Heart right ventricle (tissue), 16 donors: ENCODE measurements at regions not wholly inside any gene's neighbourhood (a gene's known extent, or its start where the extent isn't known, plus 50 kb on each side); places are given as distances from the start of the nearest gene placed in this dataset.

ENCODE experiments used
- ATAC-seq, 8 donors: fragments of 200-7000 bp; cut with Tn5 transposase; one replicate each; pipeline ENCODE4 v1.9.1; 2020; ENCODE audit warnings: mild to moderate bottlenecking in 8 of 8, moderate library complexity in 8 of 8, moderate number of reproducible peaks in 1 of 8
- DNase-seq, 2 donors: peaks; one replicate each; pipeline ENCODE4 v3.0.0-alpha.2; 2020
- H3K27ac ChIP-seq, 10 donors: fragments of 200-600 bp; sonication (generic) in 2 of 10; one replicate each; pipeline versions ENCODE4 v1.5.0 to v1.8.0; 2020 to 2022; ENCODE audit warnings: mild to moderate bottlenecking in 3 of 10
- H3K27me3 ChIP-seq, 7 donors: fragments of 200-600 bp; one replicate each; pipeline ENCODE4 v1.8.0; 2021 to 2022; ENCODE audit warnings: mild to moderate bottlenecking in 2 of 7
- H3K36me3 ChIP-seq, 9 donors: fragments of 200-600 bp; sonication (generic) in 1 of 9; one replicate each; pipeline versions ENCODE4 v1.5.0 to v1.8.0; 2020 to 2022; ENCODE audit warnings: mild to moderate bottlenecking in 2 of 9
- H3K4me1 ChIP-seq, 9 donors: fragments of 200-600 bp; sonication (generic) in 1 of 9; one replicate each; pipeline versions ENCODE4 v1.5.0 to v1.8.0; 2020 to 2022; ENCODE audit warnings: mild to moderate bottlenecking in 4 of 9
- H3K4me3 ChIP-seq, 10 donors: fragments of 200-600 bp; sonication (generic) in 2 of 10; one replicate each; pipeline versions ENCODE4 v1.5.0 to v1.8.0; 2020 to 2022; ENCODE audit warnings: mild to moderate bottlenecking in 7 of 10, moderate library complexity in 2 of 10
- H3K9me3 ChIP-seq, 11 donors: fragments of 200-600 bp in 10 of 11; sonication (generic) in 2 of 11; one replicate each; pipeline versions ENCODE4 v1.5.0 to v1.8.0; 2013 to 2022; ENCODE audit warnings: mild to moderate bottlenecking in 2 of 11, control low read depth in 1 of 11, moderate library complexity in 1 of 11
- CTCF ChIP-seq, 9 donors: fragments of 200-600 bp; sonication (generic) in 2 of 9; IDR thresholded peaks; one replicate each; pipeline versions ENCODE4 v1.5.0 to v1.8.0; 2021 to 2022; ENCODE audit warnings: antibody characterized with exemption in 9 of 9, mild to moderate bottlenecking in 5 of 9, moderate library complexity in 1 of 9
- WGBS, 2 donors: extraction: QIAGEN DNeasy Blood & Tissue Kit; methylation state at CpG; one replicate each; pipeline ENCODE4 v1.1.7; 2013; ENCODE audit warnings: inconsistent platforms in 1 of 2; 5-methylcytosine and 5-hydroxymethylcytosine counted together
- intact Hi-C, 10 donors: fragments of 100-400 bp; cut with DNase I; formaldehyde crosslinking; loops; one replicate each; pipeline versions ENCODE4 v1.11.1 to v1.14.2; 2022
- donor health status: Arrhythmogenic right ventricular cardiomyopathy.
- donor health status: ischemic (EF 13 %, LVEDD 7.1; RV severe dilation, severe dysfunction).
- donor health status: healthy with polysubstance abuse.
- donor health status: DM: no; HTN: yes; CAD: no.
- donor health status: DM: no; HTN: no; CAD: no.
- donor health status: ischemic (EF 25% LVEDD 6.9; RV normal size, moderate dysfunction).
- donor health status: ischemic (EF 25% LVEDD 5.7; RV mildly dilated, moderate dysfunction).
- donor health status: healthy.
- donor health status: DM: yes; HTN: yes; CAD: no.
- donor health status: Ischemic cardiomyopathy.
- donor health status: ischemic (EF 35%, LVEDD 5.7; RV mildly dilated, moderate dysfunction).
- donor health status: nonischemic (EF 11% LVEDD 7.7; RV severe dilation, severe dysfunction).
- donor health status: DM: yes; HTN: yes; CAD: no.
- donor health status: PGD.
- donor health status: ischemic (EF 29% LVEDD 5.4; RV normal size, mild dysfunction).
- donor health status: nonischemic (EF 23%, LVEDD 6.1; RV moderate dilation, normal function).

- H3K27ac ChIP-seq: peak overlapping the region in 5 of 10 donors; percentile 28 to 58 (median 49)
- TF ChIP-seq CTCF (IDR thresholded peaks at IDR 0.05): no peak
- intact Hi-C loops: no loop called here
- H3K4me3 ChIP-seq: no peak overlapping the region
- H3K27me3 ChIP-seq: no peaks in the 10 kb centered on the region
- ATAC-seq: peak in 7 of 8 donors; percentile 25 to 94 (median 83)
- H3K9me3 ChIP-seq: peaks cover 0 to 12% (median 7%) of the 10 kb centered on the region in 11 donors
- H3K4me1 ChIP-seq: peaks cover 0 to 10% (median 0%) of the 10 kb centered on the region in 9 donors
- DNase-seq: peak in 1 of 2 donors; percentile 4
- WGBS, 2 donors: 0 to 6% methylated on average over 1 of the region's 1 CpG
- no peaks in the 10 kb centered on the region for H3K36me3 ChIP-seq
These were observed 902.1 kb upstream of the LCORL start for GRCh38 chr4:18923496-18924161.

GRCh38 chr4:18917689-18918088, 896.1 kb upstream of the LCORL start:
- Histone ChIP-seq H3K27ac (no peak overlapping the region), H3K4me1 (no peaks in the 10 kb centered on the region), H3K36me3 (no peaks in the 10 kb centered on the region), H3K27me3 (no peaks in the 10 kb centered on the region), H3K4me3 (no peak overlapping the region), H3K9me3 (peaks cover 0 to 14% (median 4%) of the 10 kb centered on the region in 11 donors)
- intact Hi-C loops: no loop called here
- ATAC-seq (no peak), DNase-seq (no peak)
- TF ChIP-seq CTCF (IDR thresholded peaks at IDR 0.05): no peak

- no peak overlapping the region for H3K27ac ChIP-seq
These were observed 892.6 kb upstream of the LCORL start for GRCh38 chr4:18914182-18914581.

GRCh38 chr4:18894928-18895327, 873.4 kb upstream of the LCORL start:
- TF ChIP-seq CTCF (IDR thresholded peaks at IDR 0.05): no peak
- ATAC-seq (peak in 2 of 8 donors; percentile 42 to 52), DNase-seq (no peak)
- intact Hi-C loops: no loop called here
- H3K4me3 ChIP-seq: no peak overlapping the region
- no peak overlapping the region for H3K27ac ChIP-seq
- no peaks in the 10 kb centered on the region for H3K9me3 ChIP-seq
- H3K4me1 ChIP-seq: no peaks in the 10 kb centered on the region
- H3K36me3 ChIP-seq: no peaks in the 10 kb centered on the region
- H3K27me3 ChIP-seq: no peaks in the 10 kb centered on the region
- WGBS, 2 donors: 52 to 59% methylated on average over 2 of the region's 2 CpGs

More at GRCh38 chr4:18914182-18914581, 892.6 kb upstream of the LCORL start:
- DNase-seq: no peak
- intact Hi-C loops: no loop called here
- no peaks in the 10 kb centered on the region for H3K36me3 ChIP-seq
- ATAC-seq: no peak
- no peaks in the 10 kb centered on the region for H3K4me1 ChIP-seq
- WGBS, 2 donors: 92 to 98% methylated on average over 1 of the region's 1 CpG
- peaks cover 0 to 25% (median 9%) of the 10 kb centered on the region in 11 donors for H3K9me3 ChIP-seq
- TF ChIP-seq CTCF (IDR thresholded peaks at IDR 0.05): no peak
- H3K27me3 ChIP-seq: no peaks in the 10 kb centered on the region
- H3K4me3 ChIP-seq: no peak overlapping the region
